CD4-positive, alpha-beta T cell (primary cell): ENCODE measurements at regions not wholly inside any gene's neighbourhood (a gene's known extent, or its start where the extent isn't known, plus 50 kb on each side); places are given as distances from the start of the nearest gene placed in this dataset.
"Not testable (repeated sequence)": the region's sequence is repeated elsewhere in the genome, so short reads cannot be mapped to it uniquely, and the experiment has no call there.

Source experiments
- ATAC-seq: fragments of 200-7000 bp; cut with Tn5 transposase; one replicate; pipeline ENCODE4 v1.10.0; 2022; ENCODE audit warnings: mild to moderate bottlenecking; ENCODE audit not compliant: poor library complexity
- CTCF ChIA-PET: fragments of 350-600 bp; sonication (Branson Sonifier 250); formaldehyde crosslinking; loops from one replicate; lab custom pipeline; 2021; ENCODE audit warnings: antibody characterized with exemption, inconsistent platforms; lab: Charles Lee
- POLR2A ChIA-PET: fragments of 350-600 bp; sonication (Branson Sonifier 250); formaldehyde crosslinking; loops from one replicate; lab custom pipeline; 2021; ENCODE audit warnings: antibody characterized with exemption, inconsistent platforms; lab: Charles Lee
- DNase-seq, 14 experiments: peaks; one replicate each; pipeline ENCODE4 v3.0.0-alpha.2; 2013 to 2020; ENCODE audit warnings: mixed read lengths in 2 of 14
- H3K27ac ChIP-seq, 2 donors: one replicate each; pipeline versions ENCODE4 v1.5.1 to v1.7.0; 2013; ENCODE audit warnings: low read length in 2 of 2, low read depth in 1 of 2, mild to moderate bottlenecking in 1 of 2
- H3K27me3 ChIP-seq, 2 experiments: 1 replicate in 1 of 2; 2 replicates in 1 of 2; pipeline versions ENCODE4 v1.6.1 to v1.7.0; 2013; ENCODE audit warnings: low read length in 2 of 2, control low read depth in 1 of 2, mild to moderate bottlenecking in 1 of 2, moderate library complexity in 1 of 2; ENCODE audit not compliant: insufficient read depth in 2 of 2, control insufficient read depth in 1 of 2
- H3K36me3 ChIP-seq: one replicate; pipeline ENCODE4 v1.6.1; 2013; ENCODE audit warnings: low read length, control low read depth; ENCODE audit not compliant: insufficient read depth
- H3K4me1 ChIP-seq: one replicate; pipeline ENCODE4 v1.6.1; 2013; ENCODE audit warnings: low read length, control low read depth; ENCODE audit not compliant: insufficient read depth
- H3K4me3 ChIP-seq: one replicate; pipeline ENCODE4 v1.5.1; 2013; ENCODE audit warnings: mild to moderate bottlenecking, low read length, moderate library complexity
- H3K9me3 ChIP-seq, 2 experiments: 1 replicate in 1 of 2; 2 replicates in 1 of 2; pipeline versions ENCODE4 v1.6.1 to v1.7.0; 2013; ENCODE audit warnings: low read length in 2 of 2, mild to moderate bottlenecking in 2 of 2, control low read depth in 1 of 2, moderate library complexity in 1 of 2; ENCODE audit not compliant: control insufficient read depth in 1 of 2, insufficient read depth in 1 of 2
- H3K27ac Mint-ChIP-seq: one replicate; pipeline ENCODE4 v1.8.0; 2020; ENCODE audit warnings: mixed read lengths
- H3K27me3 Mint-ChIP-seq: one replicate; pipeline ENCODE4 v1.8.0; 2021; ENCODE audit warnings: mixed read lengths
- H3K36me3 Mint-ChIP-seq: one replicate; pipeline ENCODE4 v1.8.0; 2021; ENCODE audit warnings: low read depth, mixed read lengths
- H3K4me1 Mint-ChIP-seq: one replicate; pipeline ENCODE4 v1.8.0; 2021; ENCODE audit warnings: low read depth, mixed read lengths
- H3K4me3 Mint-ChIP-seq: one replicate; pipeline ENCODE4 v1.8.0; 2020; ENCODE audit warnings: mild to moderate bottlenecking, mixed read lengths
- H3K9me3 Mint-ChIP-seq: one replicate; pipeline ENCODE4 v1.8.0; 2020; ENCODE audit warnings: mixed read lengths
- intact Hi-C, 2 experiments: fragments of 100-400 bp; cut with DNase I in 1 of 2; cut with micrococcal nuclease in 1 of 2; formaldehyde crosslinking; loops; one replicate each; pipeline versions ENCODE4 v1.15.1 to v1.9.0; 2023 to 2025; cut with DNase I, micrococcal nuclease
- TF ChIP-seq, protein P1 (sequence below): fragments of 200-600 bp; IDR thresholded peaks from one replicate; pipeline ENCODE4 v1.8.0; 2022; ENCODE audit warnings: antibody characterized with exemption, mild to moderate bottlenecking

GRCh38 chr7:32803406-32804141 lies 88.0 kb downstream of the KBTBD2 start:
- TF ChIP-seq, protein P1, sequence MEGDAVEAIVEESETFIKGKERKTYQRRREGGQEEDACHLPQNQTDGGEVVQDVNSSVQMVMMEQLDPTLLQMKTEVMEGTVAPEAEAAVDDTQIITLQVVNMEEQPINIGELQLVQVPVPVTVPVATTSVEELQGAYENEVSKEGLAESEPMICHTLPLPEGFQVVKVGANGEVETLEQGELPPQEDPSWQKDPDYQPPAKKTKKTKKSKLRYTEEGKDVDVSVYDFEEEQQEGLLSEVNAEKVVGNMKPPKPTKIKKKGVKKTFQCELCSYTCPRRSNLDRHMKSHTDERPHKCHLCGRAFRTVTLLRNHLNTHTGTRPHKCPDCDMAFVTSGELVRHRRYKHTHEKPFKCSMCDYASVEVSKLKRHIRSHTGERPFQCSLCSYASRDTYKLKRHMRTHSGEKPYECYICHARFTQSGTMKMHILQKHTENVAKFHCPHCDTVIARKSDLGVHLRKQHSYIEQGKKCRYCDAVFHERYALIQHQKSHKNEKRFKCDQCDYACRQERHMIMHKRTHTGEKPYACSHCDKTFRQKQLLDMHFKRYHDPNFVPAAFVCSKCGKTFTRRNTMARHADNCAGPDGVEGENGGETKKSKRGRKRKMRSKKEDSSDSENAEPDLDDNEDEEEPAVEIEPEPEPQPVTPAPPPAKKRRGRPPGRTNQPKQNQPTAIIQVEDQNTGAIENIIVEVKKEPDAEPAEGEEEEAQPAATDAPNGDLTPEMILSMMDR = no peak
- H3K9me3 ChIP-seq = peaks cover 9 to 10% of the 10 kb centered on the region in 2 experiments
- no peak overlapping the region for H3K27ac ChIP-seq
- Mint-ChIP-seq H3K27ac (no peak overlapping the region), H3K36me3 (no peaks in the 10 kb centered on the region), H3K9me3 (peaks cover 3% of the 10 kb centered on the region), H3K27me3 (peaks cover 7% of the 10 kb centered on the region), H3K4me3 (no peak overlapping the region), H3K4me1 (no peaks in the 10 kb centered on the region)
- intact Hi-C loops = no loop called here
- DNase-seq = no peak
- no peak for ATAC-seq
- POLR2A ChIA-PET = no interaction called here
- no peaks in the 10 kb centered on the region for H3K36me3 ChIP-seq
- peaks cover 3% of the 10 kb centered on the region for H3K4me1 ChIP-seq
- H3K27me3 ChIP-seq = no peaks in the 10 kb centered on the region
- no peak overlapping the region for H3K4me3 ChIP-seq
- CTCF ChIA-PET = no interaction called here

GRCh38 chr7:32802305-32802910 lies 89.2 kb downstream of the KBTBD2 start:
- peaks cover 10% of the 10 kb centered on the region for H3K27me3 Mint-ChIP-seq
- no peak for DNase-seq
- H3K4me1 ChIP-seq = peaks cover 3% of the 10 kb centered on the region
- intact Hi-C loops = no loop called here
- TF ChIP-seq, protein P1 = no peak
- H3K27me3 ChIP-seq = no peaks in the 10 kb centered on the region
- CTCF ChIA-PET = interaction anchor here (1.8 kb wide), 1 partner anchor 141 kb away, joined by 8 read pairs; no protein-coding TSS in a partner anchor
- no peak overlapping the region for H3K4me3 Mint-ChIP-seq
- no peak overlapping the region for H3K27ac Mint-ChIP-seq
- H3K9me3 ChIP-seq = peaks cover 9 to 10% of the 10 kb centered on the region in 2 experiments
- no peaks in the 10 kb centered on the region for H3K4me1 Mint-ChIP-seq
- H3K9me3 Mint-ChIP-seq = peaks cover 3% of the 10 kb centered on the region
- ATAC-seq = no peak
- POLR2A ChIA-PET = no interaction called here
- H3K36me3 Mint-ChIP-seq = no peaks in the 10 kb centered on the region
- H3K36me3 ChIP-seq = no peaks in the 10 kb centered on the region
- H3K27ac ChIP-seq = no peak overlapping the region
- no peak overlapping the region for H3K4me3 ChIP-seq

GRCh38 chr7:32793053-32793452 lies 98.5 kb downstream of the KBTBD2 start:
- intact Hi-C loops, ATAC-seq, H3K4me3 ChIP-seq, H3K4me3 Mint-ChIP-seq, H3K9me3 Mint-ChIP-seq, H3K9me3 ChIP-seq, H3K27me3 Mint-ChIP-seq, H3K36me3 ChIP-seq, H3K27ac ChIP-seq, CTCF ChIA-PET, H3K27me3 ChIP-seq, POLR2A ChIA-PET, DNase-seq, H3K4me1 Mint-ChIP-seq, H3K36me3 Mint-ChIP-seq, H3K27ac Mint-ChIP-seq, H3K4me1 ChIP-seq: not testable (repeated sequence)

GRCh38 chr7:32790766-32791430 lies 100.7 kb downstream of the KBTBD2 start:
- intact Hi-C loops, DNase-seq, H3K27me3 ChIP-seq, ATAC-seq, H3K36me3 Mint-ChIP-seq, H3K9me3 ChIP-seq, H3K4me1 ChIP-seq, H3K27me3 Mint-ChIP-seq, H3K27ac Mint-ChIP-seq, H3K4me3 Mint-ChIP-seq, H3K27ac ChIP-seq, H3K9me3 Mint-ChIP-seq, H3K4me1 Mint-ChIP-seq, H3K36me3 ChIP-seq, POLR2A ChIA-PET, H3K4me3 ChIP-seq, CTCF ChIA-PET: not testable (repeated sequence)

DNA sequence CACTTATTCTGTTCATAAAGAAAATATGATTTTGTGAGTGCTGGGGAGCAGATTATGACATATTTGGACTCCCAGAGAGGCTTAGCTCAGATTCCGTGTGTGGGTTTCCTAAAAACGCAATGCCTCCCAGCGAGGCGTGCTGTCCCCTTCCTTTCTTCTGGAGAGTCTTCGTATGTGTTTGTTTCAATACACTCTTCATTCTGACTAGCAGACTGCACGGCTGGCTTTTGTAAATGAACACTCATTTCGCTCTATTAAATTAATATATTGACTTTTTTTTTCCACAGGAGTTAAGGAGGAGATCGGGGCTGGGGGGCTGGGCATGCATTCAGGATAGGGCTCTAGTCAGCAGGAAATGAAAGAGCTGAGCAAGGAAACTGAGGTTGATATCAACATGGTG lies 102.3 kb downstream of the KBTBD2 start:
- DNase-seq, POLR2A ChIA-PET, CTCF ChIA-PET, intact Hi-C loops, H3K27me3 ChIP-seq, H3K36me3 Mint-ChIP-seq, ATAC-seq, H3K4me3 ChIP-seq, H3K4me1 ChIP-seq, H3K36me3 ChIP-seq, H3K27me3 Mint-ChIP-seq, H3K9me3 ChIP-seq, H3K4me1 Mint-ChIP-seq, H3K27ac Mint-ChIP-seq, H3K4me3 Mint-ChIP-seq, H3K9me3 Mint-ChIP-seq, H3K27ac ChIP-seq: not testable (repeated sequence)
